IMR-90 (cell line): ENCODE measurements at regions not wholly inside any gene's neighbourhood (a gene's known extent, or its start where the extent isn't known, plus 50 kb on each side); places are given as distances from the start of the nearest gene placed in this dataset.

Experiments used
- ATAC-seq: fragments of 200-7000 bp; cut with Tn5 transposase; 2 replicates; pipeline ENCODE4 v1.9.1; 2020; ENCODE audit warnings: low read depth, mild to moderate bottlenecking, moderate library complexity
- BruUV-seq: library from RNA; stranded (reverse); fragments of 400-500 nt; replicated peaks from 2 replicates; lab custom pipeline; 2021; lab: Mats Ljungman, UMichigan
- CTCF ChIA-PET: fragments of 300-600 bp; formaldehyde crosslinking; extraction: SDS; loops from one replicate; lab custom pipeline; 2021; ENCODE audit warnings: antibody characterized with exemption; lab: Yijun Ruan, JAX
- POLR2A ChIA-PET: fragments of 300-600 bp; sonication (Branson Sonifier 250); formaldehyde crosslinking; loops from one replicate; lab custom pipeline; 2022; ENCODE audit warnings: antibody characterized with exemption; ENCODE audit not compliant: unreplicated experiment; lab: Charles Lee
- DNase-seq: peaks from one replicate; pipeline ENCODE4 v3.0.0; 2013
- H2AFZ ChIP-seq: replicated peaks from 2 replicates; pipeline ENCODE3; 2013; ENCODE audit warnings: low read length, mild to moderate bottlenecking; ENCODE audit not compliant: poor library complexity
- H2AK5ac ChIP-seq: 2 replicates; pipeline ENCODE4 v1.6.1; 2013; ENCODE audit warnings: low read depth, low read length, inconsistent platforms
- H2AK9ac ChIP-seq: replicated peaks from 2 replicates; pipeline ENCODE3; 2013; ENCODE audit warnings: mild to moderate bottlenecking, low read depth, low read length, moderate library complexity; ENCODE audit not compliant: poor library complexity
- H2BK120ac ChIP-seq: 2 replicates; pipeline ENCODE4 v1.6.1; 2013; ENCODE audit warnings: low read depth, low read length, inconsistent platforms
- H2BK15ac ChIP-seq: 3 replicates; pipeline ENCODE4 v1.6.1; 2013; ENCODE audit warnings: low read depth, low read length, inconsistent platforms
- H2BK20ac ChIP-seq: 2 replicates; pipeline ENCODE4 v1.6.1; 2013; ENCODE audit warnings: low read depth, mild to moderate bottlenecking, inconsistent platforms, low read length, moderate library complexity
- H2BK5ac ChIP-seq: 2 replicates; pipeline ENCODE4 v1.6.1; 2013; ENCODE audit warnings: mild to moderate bottlenecking, low read depth, low read length, inconsistent platforms; ENCODE audit not compliant: poor library complexity, severe bottlenecking
- H3K14ac ChIP-seq: replicated peaks from 2 replicates; pipeline ENCODE4 v1.6.1; 2013; ENCODE audit warnings: low read depth, low read length, inconsistent platforms
- H3K18ac ChIP-seq: 2 replicates; pipeline ENCODE4 v1.6.1; 2013; ENCODE audit warnings: low read depth, low read length, control low read depth
- H3K23ac ChIP-seq: 2 replicates; pipeline ENCODE4 v1.6.1; 2013; ENCODE audit warnings: low read depth, low read length, inconsistent platforms
- H3K27ac ChIP-seq: 2 replicates; pipeline ENCODE4 v1.5.1; 2013; ENCODE audit warnings: mild to moderate bottlenecking, control low read depth, low read length; ENCODE audit not compliant: insufficient read depth
- H3K27me3 ChIP-seq: 2 replicates; pipeline ENCODE4 v1.6.1; 2013; ENCODE audit warnings: low read length; ENCODE audit not compliant: control insufficient read depth, insufficient read depth
- H3K36me3 ChIP-seq: 2 replicates; pipeline ENCODE4 v1.6.1; 2013; ENCODE audit warnings: low read length, mixed read lengths; ENCODE audit not compliant: control insufficient read depth, insufficient read depth
- H3K4ac ChIP-seq: 2 replicates; pipeline ENCODE4 v1.6.1; 2013; ENCODE audit warnings: low read depth, low read length, inconsistent platforms
- H3K4me1 ChIP-seq: 2 replicates; pipeline ENCODE4 v1.6.1; 2013; ENCODE audit warnings: low read length, mixed read lengths; ENCODE audit not compliant: control insufficient read depth, insufficient read depth
- H3K4me2 ChIP-seq: 2 replicates; pipeline ENCODE4 v1.6.1; 2013; ENCODE audit warnings: low read depth, mild to moderate bottlenecking, control low read depth, low read length, moderate library complexity
- H3K4me3 ChIP-seq: 2 replicates; pipeline ENCODE4 v1.5.1; 2013; ENCODE audit warnings: low read depth, mild to moderate bottlenecking, control low read depth, low read length, moderate library complexity; ENCODE audit not compliant: insufficient read depth
- H3K56ac ChIP-seq: 2 replicates; pipeline ENCODE4 v1.6.1; 2013; ENCODE audit warnings: low read length, inconsistent platforms; ENCODE audit not compliant: insufficient read depth; ENCODE audit errors: extremely low read depth
- H3K79me1 ChIP-seq, 2 experiments: 2 replicates each; pipeline ENCODE4 v1.6.1; 2013; ENCODE audit warnings: low read length in 2 of 2, inconsistent platforms in 1 of 2, low read depth in 1 of 2
- H3K9ac ChIP-seq: 2 replicates; pipeline ENCODE4 v1.6.1; 2013; ENCODE audit warnings: low read depth, low read length, control low read depth
- H3K9me1 ChIP-seq: 2 replicates; pipeline ENCODE4 v1.6.1; 2013; ENCODE audit warnings: low read length, inconsistent platforms; ENCODE audit not compliant: insufficient read depth
- H3K9me3 ChIP-seq: 2 replicates; pipeline ENCODE4 v1.6.1; 2013; ENCODE audit warnings: low read length; ENCODE audit not compliant: control insufficient read depth, insufficient read depth
- H4K20me1 ChIP-seq: 2 replicates; pipeline ENCODE4 v1.6.1; 2013; ENCODE audit warnings: low read length, inconsistent platforms; ENCODE audit not compliant: insufficient read depth
- H4K5ac ChIP-seq: 2 replicates; pipeline ENCODE4 v1.6.1; 2013; ENCODE audit warnings: mild to moderate bottlenecking, low read depth, low read length, control low read depth
- H4K8ac ChIP-seq, 2 experiments: 2 replicates each; pipeline ENCODE4 v1.6.1; 2013; ENCODE audit warnings: low read depth in 2 of 2, low read length in 2 of 2, control low read depth in 1 of 2, inconsistent platforms in 1 of 2
- H4K91ac ChIP-seq: 2 replicates; pipeline ENCODE4 v1.6.1; 2013; ENCODE audit warnings: low read depth, low read length, inconsistent platforms; ENCODE audit not compliant: insufficient read depth
- RAD21 ChIP-seq: IDR thresholded peaks from 2 replicates; pipeline ENCODE4 v1.6.1; 2012; ENCODE audit warnings: low read length, improper control_type of control experiment
- RFX5 ChIP-seq: IDR thresholded peaks from 2 replicates; pipeline ENCODE4 v1.8.0; 2012; ENCODE audit warnings: low read depth, mild to moderate bottlenecking, low read length, moderate library complexity
- WGBS, 2 experiments: methylation state at CpG; one replicate each; pipeline versions ENCODE4 v1.1.5 to v1.1.7; 2013; ENCODE audit warnings: missing lambda C conversion rate in 2 of 2; ENCODE audit not compliant: insufficient read length in 1 of 2; ENCODE audit errors: extremely low coverage in 2 of 2; 5-methylcytosine and 5-hydroxymethylcytosine counted together
- dilution Hi-C: fragments of 300-500 bp; cut with HindIII; formaldehyde crosslinking; loops from one replicate; pipeline ENCODE4 v1.14.3; 2018; ENCODE audit warnings: low sequenced_read_pairs; ENCODE audit not compliant: unreplicated experiment
- in situ Hi-C: fragments of 300-500 bp; cut with MboI; formaldehyde crosslinking; loops from 3 replicates; pipeline ENCODE4 v1.14.3; 2019; ENCODE audit warnings: low sequenced_read_pairs, inconsistent platforms, mixed read lengths
- intact Hi-C: fragments of 100-400 bp; cut with micrococcal nuclease; formaldehyde crosslinking; loops from 2 replicates; pipeline ENCODE4 v1.10.0; 2022
- TF ChIP-seq, protein P1 (sequence below): fragments of 150-350 bp; IDR thresholded peaks from 2 replicates; pipeline ENCODE4 v1.6.1; 2017; ENCODE audit warnings: mild to moderate bottlenecking, antibody characterized with exemption, low read length, low read depth

DNA sequence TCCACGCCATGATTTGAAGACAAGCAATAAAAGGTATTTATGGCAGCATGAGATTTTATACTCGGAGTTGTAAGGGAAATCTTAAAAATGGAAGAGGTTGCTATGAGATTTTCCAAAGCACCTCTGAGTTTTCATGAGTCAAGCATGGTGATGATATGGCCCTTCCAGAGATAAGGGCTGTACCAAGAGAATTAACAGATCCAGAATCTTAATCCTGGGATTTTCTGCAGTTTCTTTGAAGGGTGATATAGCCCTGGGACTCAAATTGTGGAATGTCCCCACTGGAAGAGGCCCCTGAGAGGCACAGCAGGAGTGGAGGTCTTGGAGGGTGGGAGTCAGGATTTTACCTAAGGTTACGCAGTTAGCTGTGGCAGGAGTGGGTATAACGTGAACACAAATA, 243.3 kb downstream of the ZNF621 start:
- in situ Hi-C loops (no loop called here), dilution Hi-C loops (no loop called here), intact Hi-C loops (no loop called here)
- Histone ChIP-seq H4K5ac (no peak overlapping the region), H2AK9ac (no peak overlapping the region), H3K9me1 (no peaks in the 10 kb centered on the region), H3K4me3 (no peak overlapping the region), H4K91ac (no peak overlapping the region), H3K4ac (no peak overlapping the region), H2BK5ac (no peak overlapping the region), H2BK20ac (no peak overlapping the region), H3K23ac (no peak overlapping the region), H3K27me3 (no peaks in the 10 kb centered on the region), H3K4me1 (no peaks in the 10 kb centered on the region), H3K36me3 (no peaks in the 10 kb centered on the region), H2AK5ac (no peak overlapping the region), H3K27ac (no peak overlapping the region), H3K18ac (no peak overlapping the region), H2BK15ac (no peak overlapping the region), H3K79me1 (no peaks in the 10 kb centered on the region), H3K9ac (no peak overlapping the region), H3K56ac (no peak overlapping the region), H3K4me2 (no peak overlapping the region), H3K9me3 (peaks cover 7% of the 10 kb centered on the region), H3K14ac (no peak overlapping the region), H4K20me1 (no peaks in the 10 kb centered on the region), H2AFZ (no peak overlapping the region), H2BK120ac (no peak overlapping the region), H4K8ac (no peak overlapping the region)
- ChIA-PET CTCF (no interaction called here), POLR2A (no interaction called here)
- WGBS, 2 experiments: no CpG with 5 or more reads among the region's 4 CpGs
- ATAC-seq: no peak
- no peak for DNase-seq
- TF ChIP-seq, protein P1, sequence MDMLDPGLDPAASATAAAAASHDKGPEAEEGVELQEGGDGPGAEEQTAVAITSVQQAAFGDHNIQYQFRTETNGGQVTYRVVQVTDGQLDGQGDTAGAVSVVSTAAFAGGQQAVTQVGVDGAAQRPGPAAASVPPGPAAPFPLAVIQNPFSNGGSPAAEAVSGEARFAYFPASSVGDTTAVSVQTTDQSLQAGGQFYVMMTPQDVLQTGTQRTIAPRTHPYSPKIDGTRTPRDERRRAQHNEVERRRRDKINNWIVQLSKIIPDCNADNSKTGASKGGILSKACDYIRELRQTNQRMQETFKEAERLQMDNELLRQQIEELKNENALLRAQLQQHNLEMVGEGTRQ: no peak
- no peak for TF ChIP-seq RAD21
- no peak for TF ChIP-seq RFX5
- no TSS peak for BruUV-seq
